ENCODE measurements at regions not wholly inside any gene's neighbourhood (a gene's known extent, or its start where the extent isn't known, plus 50 kb on each side); places are given as distances from the start of the nearest gene placed in this dataset.

- Mint-ChIP-seq H3K9me3 (no peaks in the 10 kb centered on the region; the same call in 1 of the 2 replicates), H3K4me3 (no peak overlapping the region), H3K36me3 (no peaks in the 10 kb centered on the region), H3K27ac (no peak overlapping the region), H3K27me3 (ENCODE audit: low read depth) (no peaks in the 10 kb centered on the region; the same call in 1 of the 2 replicates), H3K4me1 (no peaks in the 10 kb centered on the region)
- ChIA-PET POLR2A (no interaction called here), CTCF (no interaction called here)
- TF ChIP-seq MAX (CRISPR knock-in tag; IDR thresholded peaks at IDR 0.05) (no peak), PRDM15 (CRISPR knock-in tag; IDR thresholded peaks at IDR 0.05) (no peak), SMAD3 (CRISPR knock-in tag; IDR thresholded peaks at IDR 0.05; ENCODE audit: borderline replicate concordance) (no peak), FOXP1 (CRISPR knock-in tag; IDR thresholded peaks at IDR 0.05; ENCODE audit: borderline replicate concordance) (no peak), NFE2L1 (CRISPR knock-in tag; IDR thresholded peaks at IDR 0.05) (no peak), ZMAT4 (CRISPR knock-in tag; IDR thresholded peaks at IDR 0.05) (no peak), FOXJ3 (CRISPR knock-in tag; IDR thresholded peaks at IDR 0.05; ENCODE audit: borderline replicate concordance) (no peak), NFATC4 (CRISPR knock-in tag; IDR thresholded peaks at IDR 0.05) (no peak), ERG (CRISPR knock-in tag; IDR thresholded peaks at IDR 0.05) (no peak), ZNF263 (CRISPR knock-in tag; IDR thresholded peaks at IDR 0.05; ENCODE audit: low read depth) (no peak)
- ATAC-seq (no peak), DNase-seq (ENCODE audit: low spot score) (no peak)
Measured at GRCh38 chr13:61672756-61673155, 257.1 kb upstream of the PCDH20 start.

- no peak overlapping the region for H3K27ac Mint-ChIP-seq
- TF ChIP-seq E2F1 (CRISPR knock-in tag; IDR thresholded peaks at IDR 0.05) (no peak), ZMAT4 (CRISPR knock-in tag; IDR thresholded peaks at IDR 0.05) (no peak), CDX4 (CRISPR knock-in tag; IDR thresholded peaks at IDR 0.05; ENCODE audit: borderline replicate concordance) (no peak), TEAD4 (CRISPR knock-in tag; IDR thresholded peaks at IDR 0.05) (no peak), TP53 (CRISPR knock-in tag; IDR thresholded peaks at IDR 0.05) (no peak), PREB (CRISPR knock-in tag; IDR thresholded peaks at IDR 0.05; ENCODE audit: borderline replicate concordance) (no peak), ZNF671 (CRISPR knock-in tag; IDR thresholded peaks at IDR 0.05) (no peak), MXD4 (CRISPR knock-in tag; IDR thresholded peaks at IDR 0.05; ENCODE audit: borderline replicate concordance) (no peak), FOXP4 (CRISPR knock-in tag; IDR thresholded peaks at IDR 0.05) (no peak), TEAD1 (CRISPR knock-in tag; IDR thresholded peaks at IDR 0.05) (no peak), ATF3 (CRISPR knock-in tag; conservative IDR thresholded peaks at IDR 0.05) (no peak), NFYB (CRISPR knock-in tag; conservative IDR thresholded peaks at IDR 0.05; ENCODE audit: low read depth) (no peak)
Measured at GRCh38 chr13:61670384-61671161, 254.9 kb upstream of the PCDH20 start.

More at GRCh38 chr13:61670384-61671161, 254.9 kb upstream of the PCDH20 start:
- CTCF ChIA-PET = no interaction called here
- no peaks in the 10 kb centered on the region for H3K36me3 Mint-ChIP-seq
- DNase-seq (ENCODE audit: low spot score) (no peak), ATAC-seq (no peak)
- POLR2A ChIA-PET = interaction anchor here (0.6 kb wide), 1 partner anchor 117 kb away, joined by 3 read pairs; no protein-coding TSS in a partner anchor
- no peak overlapping the region for H3K4me3 Mint-ChIP-seq
- H3K4me1 Mint-ChIP-seq = peaks cover 8% of the 10 kb centered on the region
- no peaks in the 10 kb centered on the region; the same call in 1 of the 2 replicates for H3K9me3 Mint-ChIP-seq
- H3K27me3 Mint-ChIP-seq (ENCODE audit: low read depth) = no peaks in the 10 kb centered on the region; the same call in 1 of the 2 replicates
